ENCODE measurements at regions not wholly inside any gene's neighbourhood (a gene's known extent, or its start where the extent isn't known, plus 50 kb on each side); places are given as distances from the start of the nearest gene placed in this dataset.

GRCh38 chr10:28393956-28394568, 91.2 kb upstream of the MPP7 start:
- dilution Hi-C loops (cut with HindIII; ENCODE audit: low sequenced_read_pairs, unreplicated experiment) (loop anchor here (25.0 kb wide), 1 partner anchor 132 kb away; no protein-coding TSS in a partner anchor), intact Hi-C loops (cut with micrococcal nuclease) (no loop called here), in situ Hi-C loops (cut with MboI; ENCODE audit: low sequenced_read_pairs) (loop anchor here (25.0 kb wide), 1 partner anchor 657 kb away; the partner anchor contains the start of gene MKX)
- no peak overlapping the region for H2BK120ac ChIP-seq (ENCODE audit: low read depth, low read length)
- no peak overlapping the region for H3K27ac ChIP-seq (ENCODE audit: insufficient read depth, low read length)
- H3K9me1 ChIP-seq (ENCODE audit: insufficient read depth, low read length): no peaks in the 10 kb centered on the region
- DNase-seq (peak; percentile 57), ATAC-seq (ENCODE audit: low read depth) (peak; percentile 95)
- TF ChIP-seq USF2 (IDR thresholded peaks at IDR 0.05; ENCODE audit: low read depth, low read length) (no peak), SMC3 (IDR thresholded peaks at IDR 0.05; ENCODE audit: low read depth, low read length) (peak; percentile 38), RAD21 (IDR thresholded peaks at IDR 0.05; ENCODE audit: low read length) (peak; percentile 64), CTCF (conservative IDR thresholded peaks at IDR 0.05; ENCODE audit: low read depth, low read length) (peak; percentile 76), RFX5 (IDR thresholded peaks at IDR 0.05; ENCODE audit: low read depth, low read length) (no peak), MAZ (IDR thresholded peaks at IDR 0.05; ENCODE audit: borderline replicate concordance, low read depth, low read length) (no peak), FOS (IDR thresholded peaks at IDR 0.05; ENCODE audit: low read depth, low read length) (no peak)
- H2AFZ ChIP-seq (replicated peaks; ENCODE audit: low read length, poor library complexity): peak overlapping the region; percentile 86
- H4K91ac ChIP-seq (ENCODE audit: insufficient read depth, low read depth, low read length): no peak overlapping the region
- H2AK9ac ChIP-seq (replicated peaks; ENCODE audit: low read depth, low read length, poor library complexity): no peak overlapping the region
- H3K4me3 ChIP-seq (ENCODE audit: insufficient read depth, low read depth, low read length): no peak overlapping the region
- H3K4ac ChIP-seq (ENCODE audit: low read depth, low read length): no peak overlapping the region
- no peak overlapping the region for H3K9ac ChIP-seq (ENCODE audit: low read depth, low read length)
- no peak overlapping the region for H3K56ac ChIP-seq (ENCODE audit: extremely low read depth, insufficient read depth, low read length)
- peaks cover 2% of the 10 kb centered on the region; the same call in 1 of the 2 replicates for H3K9me3 ChIP-seq (ENCODE audit: control insufficient read depth, insufficient read depth, low read length)
- no peaks in the 10 kb centered on the region for H4K20me1 ChIP-seq (ENCODE audit: insufficient read depth, low read length)
- ChIA-PET POLR2A (ENCODE audit: unreplicated experiment) (no interaction called here), CTCF (interaction anchor here (0.5 to 2.1 kb wide), 12 partner anchors 9 to 1024 kb away, joined by 3 to 15 read pairs (median 4); no protein-coding TSS in a partner anchor)
- WGBS, 2 experiments (ENCODE audit: extremely low coverage in 2 of 2, insufficient read length in 1 of 2): no CpG with 5 or more reads among the region's 8 CpGs
- H2BK5ac ChIP-seq (ENCODE audit: low read depth, low read length, poor library complexity, severe bottlenecking): no peak overlapping the region
- no peak overlapping the region for H4K5ac ChIP-seq (ENCODE audit: low read depth, low read length)
- no peaks in the 10 kb centered on the region for H3K4me1 ChIP-seq (ENCODE audit: control insufficient read depth, insufficient read depth, low read length)
- H2AK5ac ChIP-seq (ENCODE audit: low read depth, low read length): no peak overlapping the region
- no peak overlapping the region for H4K8ac ChIP-seq (ENCODE audit: low read depth in 2 of 2, low read length in 2 of 2)
- no peak overlapping the region for H2BK20ac ChIP-seq (ENCODE audit: low read depth, low read length)
- 0 out of 2 replicates have a peak, but pooled peaks cover 2% of the 10 kb centered on the region for H3K27me3 ChIP-seq (ENCODE audit: control insufficient read depth, insufficient read depth, low read length)
- BruUV-seq (replicated peaks): no TSS peak
- H3K14ac ChIP-seq (replicated peaks; ENCODE audit: low read depth, low read length): no peak overlapping the region
- no peak overlapping the region for H3K18ac ChIP-seq (ENCODE audit: low read depth, low read length)
- no peaks in the 10 kb centered on the region for H3K79me1 ChIP-seq (ENCODE audit: low read depth in 1 of 2, low read length in 2 of 2)
- H3K36me3 ChIP-seq (ENCODE audit: control insufficient read depth, insufficient read depth, low read length): no peaks in the 10 kb centered on the region
- H3K4me2 ChIP-seq (ENCODE audit: low read depth, low read length): 0 out of 2 replicates have a peak overlapping the region, but pooled peaks have one; percentile 58
- no peak overlapping the region for H2BK15ac ChIP-seq (ENCODE audit: low read depth, low read length)
- no peak overlapping the region for H3K23ac ChIP-seq (ENCODE audit: low read depth, low read length)

Measured in IMR-90 (cell line).